ENCODE measurements at regions not wholly inside any gene's neighbourhood (a gene's known extent, or its start where the extent isn't known, plus 50 kb on each side); places are given as distances from the start of the nearest gene placed in this dataset.
A peak's percentile ranks its signal among the peaks of the same experiment; 100 is the strongest.

DNA sequence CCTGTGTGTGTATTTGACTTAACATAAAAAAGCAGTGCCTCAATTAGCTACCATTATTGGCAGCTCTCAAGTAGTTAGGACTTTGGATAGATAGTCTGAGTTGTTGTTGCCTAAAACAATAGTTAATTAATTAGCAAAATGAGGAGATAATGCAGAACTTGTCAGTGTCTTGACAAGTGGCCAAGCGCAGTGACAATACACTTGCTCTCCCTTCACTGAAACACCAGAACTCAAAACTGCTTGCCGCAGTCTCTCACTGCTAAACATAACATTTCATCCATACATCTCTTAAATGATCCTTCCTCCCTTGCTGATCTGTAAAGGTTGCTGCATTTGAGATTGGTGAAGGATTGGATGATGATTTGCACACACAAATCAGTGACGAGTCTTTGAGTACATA is 61.7 kb downstream of the ARHGAP35 start:
- no peak for TF ChIP-seq Cebpa-rat (IDR thresholded peaks at IDR 0.05)
- Histone ChIP-seq H3K4me2 (no peak overlapping the region), H3K27ac (no peak overlapping the region), H4K20me1 (peaks cover 82 to 100% (median 99%) of the 10 kb centered on the region in 11 experiments; a peak in 21 of 22 replicates), H3K9me3 (replicated peaks in 1 of 11) (no peaks in the 10 kb centered on the region), H3K9ac (no peak overlapping the region), H3K4me3 (no peak overlapping the region), H3K36me3 (peaks cover 60 to 84% (median 68%) of the 10 kb centered on the region in 11 experiments), H3K27me3 (no peaks in the 10 kb centered on the region), H3K4me1 (peaks cover 37 to 70% (median 47%) of the 10 kb centered on the region in 10 experiments)

DNA sequence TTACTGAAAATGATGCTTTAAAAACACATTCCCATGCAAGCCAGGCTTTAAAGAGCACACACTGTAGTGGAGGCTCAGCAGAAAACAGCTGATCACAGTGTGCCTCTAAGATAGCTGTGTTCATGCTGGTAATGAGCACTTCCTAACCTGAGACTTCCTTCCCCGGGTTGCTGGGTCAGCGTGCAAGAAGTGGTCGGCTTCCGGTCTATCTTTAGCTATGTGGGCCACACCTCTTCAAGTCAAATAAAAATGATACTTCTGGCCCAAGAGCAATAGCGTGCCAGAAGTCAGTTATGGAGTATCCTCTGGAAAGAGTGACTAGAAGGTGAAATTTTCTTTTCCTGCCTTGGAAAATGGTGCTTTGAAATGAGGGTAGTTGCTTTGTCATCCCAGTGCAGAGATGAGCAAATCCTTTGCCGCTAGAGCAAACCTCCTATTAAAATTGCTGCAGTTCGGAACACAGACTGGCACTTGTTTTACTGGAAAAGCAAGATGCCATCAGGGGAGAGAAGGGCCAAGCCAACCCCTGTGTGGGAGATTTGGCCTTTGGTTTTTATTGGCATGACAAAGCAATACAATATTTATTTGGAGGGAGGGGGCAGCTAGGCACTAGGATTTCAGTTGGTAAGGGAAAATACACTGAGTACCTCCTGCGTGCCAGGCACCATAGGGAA is 64.2 kb downstream of the ARHGAP35 start:
- TF ChIP-seq Cebpa-rat (IDR thresholded peaks at IDR 0.05): no peak
- 0 out of 22 replicates have a peak overlapping the region, but pooled peaks of 1 of the 11 experiments have one; percentile 8 for H3K27ac ChIP-seq
- peaks cover 82 to 100% (median 99%) of the 10 kb centered on the region in 11 experiments; a peak in 21 of 22 replicates for H4K20me1 ChIP-seq
- peak overlapping the region in 1 of 11 experiments; percentile 12; a peak in 2 of 22 replicates for H3K9ac ChIP-seq
- H3K4me1 ChIP-seq: peaks cover 42 to 54% (median 50%) of the 10 kb centered on the region in 10 experiments
- H3K36me3 ChIP-seq: peaks cover 42 to 82% (median 52%) of the 10 kb centered on the region in 11 experiments
- H3K4me3 ChIP-seq: no peak overlapping the region
- no peaks in the 10 kb centered on the region for H3K27me3 ChIP-seq
- peak overlapping the region; percentile 52 to 79 (median 59) for H3K4me2 ChIP-seq
- H3K9me3 ChIP-seq (replicated peaks in 1 of 11): no peaks in the 10 kb centered on the region

DNA sequence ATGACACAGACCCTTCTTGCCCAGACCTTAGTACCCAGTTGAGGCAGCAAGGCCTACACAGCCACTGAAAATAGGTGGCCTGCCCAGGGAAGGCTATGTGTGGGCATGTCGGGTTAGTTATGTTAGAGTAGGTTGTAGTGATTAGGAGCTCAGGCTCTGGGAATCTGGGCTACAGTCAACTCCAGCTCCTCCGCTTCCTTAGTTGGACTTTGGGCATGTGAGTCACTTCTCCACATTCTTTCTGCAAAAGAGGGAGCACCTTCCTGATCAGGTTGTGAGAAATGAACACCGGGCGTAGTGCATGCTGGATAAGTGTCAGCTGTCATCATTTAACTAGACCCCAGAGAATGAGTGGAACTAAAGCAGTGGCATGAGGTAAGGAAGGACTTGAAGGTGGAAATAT is 64.8 kb downstream of the ARHGAP35 start:
- Histone ChIP-seq H3K4me3 (no peak overlapping the region), H3K4me1 (peaks cover 44 to 58% (median 50%) of the 10 kb centered on the region in 10 experiments), H3K9me3 (replicated peaks in 1 of 11) (no peaks in the 10 kb centered on the region), H3K9ac (no peak overlapping the region), H3K36me3 (peaks cover 37 to 81% (median 49%) of the 10 kb centered on the region in 11 experiments), H3K27me3 (no peaks in the 10 kb centered on the region), H4K20me1 (peaks cover 82 to 100% (median 99%) of the 10 kb centered on the region in 11 experiments; a peak in 21 of 22 replicates), H3K4me2 (peak overlapping the region; percentile 51 to 79 (median 58); a peak in 20 of 22 replicates), H3K27ac (0 out of 22 replicates have a peak overlapping the region, but pooled peaks of 1 of the 11 experiments have one; percentile 8)
- TF ChIP-seq Cebpa-rat (IDR thresholded peaks at IDR 0.05): no peak

DNA sequence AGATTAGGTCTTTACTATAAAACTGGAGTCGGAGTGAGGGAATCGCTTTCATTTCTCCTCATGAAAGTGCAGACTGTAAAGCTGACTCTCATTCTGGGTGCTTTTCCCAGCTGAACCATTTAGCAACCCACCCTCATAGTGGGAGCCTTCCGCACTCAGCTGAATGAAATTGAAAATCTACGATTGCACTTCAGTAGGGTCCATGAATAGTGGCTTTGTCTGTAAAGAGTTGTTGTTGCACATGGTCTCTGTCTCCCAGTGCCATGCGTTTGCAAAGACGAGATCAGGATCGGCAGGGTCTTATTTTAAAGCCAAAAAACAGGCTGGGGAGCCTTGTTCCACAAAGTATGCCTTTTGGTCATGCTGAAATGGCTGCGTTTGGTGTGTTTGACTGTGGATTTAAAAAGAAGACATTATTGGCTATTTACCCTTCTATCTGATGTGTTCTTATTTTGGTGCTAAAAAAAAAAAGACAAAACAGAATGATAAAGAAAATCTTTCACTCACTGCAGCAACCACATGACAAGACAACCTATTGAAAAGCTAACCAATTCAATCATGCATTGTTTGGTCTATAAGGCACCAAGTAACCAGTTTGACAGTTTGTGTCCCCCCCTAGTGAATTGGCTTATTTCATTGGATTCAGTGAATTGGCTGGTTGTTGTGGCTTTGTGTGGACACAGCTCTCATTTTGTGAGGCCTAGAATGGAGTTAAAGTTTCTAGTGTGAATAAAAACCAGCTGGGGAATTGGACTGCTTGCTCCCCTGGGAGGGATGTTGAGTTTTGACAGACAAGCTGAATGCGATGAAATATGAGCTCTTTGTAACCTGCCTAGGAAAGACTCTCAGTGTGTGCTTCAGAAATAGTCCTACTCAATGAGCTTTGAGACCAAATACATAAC is 65.6 kb downstream of the ARHGAP35 start:
- peaks cover 82 to 100% (median 100%) of the 10 kb centered on the region in 11 experiments; a peak in 21 of 22 replicates for H4K20me1 ChIP-seq
- no peak for TF ChIP-seq Cebpa-rat (IDR thresholded peaks at IDR 0.05)
- H3K4me1 ChIP-seq: peaks cover 44 to 67% (median 50%) of the 10 kb centered on the region in 10 experiments
- H3K4me2 ChIP-seq: peak overlapping the region; percentile 40 to 79 (median 58); a peak in 21 of 22 replicates
- H3K9me3 ChIP-seq (replicated peaks in 1 of 11): no peaks in the 10 kb centered on the region
- no peak overlapping the region for H3K4me3 ChIP-seq
- peaks cover 28 to 74% (median 40%) of the 10 kb centered on the region in 11 experiments for H3K36me3 ChIP-seq
- 0 out of 22 replicates have a peak overlapping the region, but pooled peaks of 1 of the 11 experiments have one; percentile 6 for H3K27ac ChIP-seq
- no peak overlapping the region; a peak in 1 of 22 replicates for H3K9ac ChIP-seq
- no peaks in the 10 kb centered on the region for H3K27me3 ChIP-seq

DNA sequence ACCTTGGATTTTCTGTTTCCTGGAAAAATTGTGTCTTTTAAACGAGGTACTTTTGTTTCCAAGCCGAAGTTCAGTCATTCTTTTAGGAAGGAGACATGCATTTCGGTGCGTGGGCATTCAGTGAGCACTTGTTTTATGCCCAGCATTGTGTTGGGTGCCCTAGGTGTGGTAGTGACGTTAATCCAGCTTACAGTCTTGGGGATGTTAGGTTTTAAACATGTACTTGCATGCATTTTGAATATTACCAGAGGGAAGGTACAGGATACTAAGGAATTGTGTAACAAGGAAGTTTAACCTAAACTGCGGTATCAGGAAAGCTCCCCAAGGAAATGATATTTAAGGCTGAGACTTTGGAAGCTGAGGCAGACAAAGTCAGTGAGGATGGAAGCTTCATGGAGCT is 66.3 kb downstream of the ARHGAP35 start:
- H3K4me3 ChIP-seq: no peak overlapping the region
- peak overlapping the region; percentile 40 to 79 (median 58); a peak in 21 of 22 replicates for H3K4me2 ChIP-seq
- peaks cover 44 to 72% (median 50%) of the 10 kb centered on the region in 10 experiments for H3K4me1 ChIP-seq
- no peaks in the 10 kb centered on the region for H3K27me3 ChIP-seq
- H3K9ac ChIP-seq: no peak overlapping the region
- H4K20me1 ChIP-seq: peaks cover 83 to 100% (median 100%) of the 10 kb centered on the region in 11 experiments; a peak in 21 of 22 replicates
- no peaks in the 10 kb centered on the region for H3K9me3 ChIP-seq (replicated peaks in 1 of 11)
- TF ChIP-seq Cebpa-rat (IDR thresholded peaks at IDR 0.05): no peak
- peaks cover 22 to 74% (median 38%) of the 10 kb centered on the region in 11 experiments for H3K36me3 ChIP-seq
- 0 out of 22 replicates have a peak overlapping the region, but pooled peaks of 1 of the 11 experiments have one; percentile 6 for H3K27ac ChIP-seq

DNA sequence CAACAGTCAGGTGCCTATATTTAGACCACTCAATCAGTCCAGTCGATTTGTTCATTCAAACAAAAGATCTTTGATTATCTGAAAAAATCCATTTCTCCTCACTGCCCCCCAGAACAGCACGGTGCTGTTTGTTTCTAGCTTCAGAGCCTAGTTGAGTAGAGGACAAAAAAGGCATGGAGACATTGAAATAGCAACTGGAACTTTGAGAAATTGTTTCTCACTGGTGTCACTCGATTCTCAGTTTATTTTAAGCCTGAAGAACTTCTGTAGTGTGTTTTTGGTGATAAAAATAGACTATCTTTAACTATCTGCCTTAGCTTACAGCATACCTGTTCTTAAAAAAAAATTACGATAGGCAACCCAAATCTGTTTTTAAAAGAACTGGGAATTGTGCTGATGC is 67.1 kb downstream of the ARHGAP35 start:
- peaks cover 44 to 72% (median 50%) of the 10 kb centered on the region in 10 experiments for H3K4me1 ChIP-seq
- H3K9me3 ChIP-seq (replicated peaks in 1 of 11): no peaks in the 10 kb centered on the region
- peak overlapping the region; percentile 40 to 79 (median 58); a peak in 20 of 22 replicates for H3K4me2 ChIP-seq
- peaks cover 90 to 100% (median 100%) of the 10 kb centered on the region in 11 experiments; a peak in 21 of 22 replicates for H4K20me1 ChIP-seq
- H3K27me3 ChIP-seq: no peaks in the 10 kb centered on the region
- no peak for TF ChIP-seq Cebpa-rat (IDR thresholded peaks at IDR 0.05)
- H3K36me3 ChIP-seq: peaks cover 15 to 71% (median 36%) of the 10 kb centered on the region in 11 experiments; a peak in 20 of 22 replicates
- H3K27ac ChIP-seq: no peak overlapping the region
- 0 out of 22 replicates have a peak overlapping the region, but pooled peaks of 1 of the 11 experiments have one; percentile 12 for H3K9ac ChIP-seq
- no peak overlapping the region for H3K4me3 ChIP-seq

DNA sequence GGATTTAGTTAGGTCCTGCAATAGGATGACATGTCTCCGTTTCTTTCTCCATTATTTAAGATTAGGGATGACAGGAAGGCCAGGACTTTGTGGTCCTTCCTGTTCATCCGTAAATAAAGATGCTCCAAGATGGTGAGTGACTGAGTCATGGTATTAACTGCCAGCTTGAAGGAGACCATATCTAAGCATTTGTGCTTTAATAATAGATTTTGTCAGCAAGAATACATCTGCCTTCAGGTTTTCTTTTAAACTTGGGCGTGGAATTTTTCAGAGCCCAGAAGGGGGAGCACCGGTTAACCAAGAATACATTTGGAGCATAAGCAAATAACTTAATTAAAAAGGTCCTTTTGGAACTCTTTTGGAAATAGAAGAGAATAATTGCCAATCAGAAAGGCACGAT is 68.2 kb downstream of the ARHGAP35 start:
- no peaks in the 10 kb centered on the region for H3K27me3 ChIP-seq
- peaks cover 9 to 61% (median 26%) of the 10 kb centered on the region in 11 experiments; a peak in 17 of 22 replicates for H3K36me3 ChIP-seq
- TF ChIP-seq Cebpa-rat (IDR thresholded peaks at IDR 0.05): no peak
- peaks cover 92 to 100% (median 100%) of the 10 kb centered on the region in 11 experiments for H4K20me1 ChIP-seq
- H3K9ac ChIP-seq: no peak overlapping the region
- no peak overlapping the region for H3K27ac ChIP-seq
- no peak overlapping the region for H3K4me2 ChIP-seq
- peaks cover 42 to 63% (median 47%) of the 10 kb centered on the region in 10 experiments for H3K4me1 ChIP-seq
- H3K4me3 ChIP-seq: no peak overlapping the region
- no peaks in the 10 kb centered on the region for H3K9me3 ChIP-seq (replicated peaks in 1 of 11)

DNA sequence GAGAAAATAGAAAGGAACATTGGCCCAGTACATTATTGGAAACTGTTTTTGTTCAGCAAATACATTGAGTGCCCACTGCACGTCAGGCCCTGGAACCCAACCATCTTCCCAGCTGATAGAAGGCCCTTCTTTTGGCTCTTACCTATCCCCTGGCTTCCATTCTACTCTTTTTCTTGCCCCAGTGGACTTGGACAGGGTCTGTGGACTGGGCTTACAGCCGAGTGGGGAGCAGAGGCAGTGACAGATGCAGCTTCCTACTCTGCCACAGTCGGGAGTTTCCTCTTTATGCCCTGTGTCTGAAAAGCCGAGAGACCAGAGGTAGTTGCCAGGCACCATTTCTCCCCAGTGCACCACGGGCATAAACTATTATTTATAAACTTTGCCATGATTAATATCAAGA is 70.4 kb downstream of the ARHGAP35 start:
- Histone ChIP-seq H3K4me3 (no peak overlapping the region), H3K27ac (no peak overlapping the region; a peak in 1 of 22 replicates), H3K36me3 (peaks cover 0 to 46% (median 18%) of the 10 kb centered on the region in 11 experiments; a peak in 15 of 22 replicates), H3K9me3 (replicated peaks in 1 of 11) (no peaks in the 10 kb centered on the region), H3K27me3 (no peaks in the 10 kb centered on the region), H4K20me1 (peaks cover 86 to 100% (median 99%) of the 10 kb centered on the region in 11 experiments), H3K4me1 (peaks cover 37 to 60% (median 41%) of the 10 kb centered on the region in 10 experiments), H3K9ac (no peak overlapping the region; a peak in 1 of 22 replicates), H3K4me2 (peak overlapping the region in 2 of 11 experiments; percentile 10 to 29; a peak in 2 of 22 replicates)
- TF ChIP-seq Cebpa-rat (IDR thresholded peaks at IDR 0.05): no peak
